ENCODE measurements at regions not wholly inside any gene's neighbourhood (a gene's known extent, or its start where the extent isn't known, plus 50 kb on each side); places are given as distances from the start of the nearest gene placed in this dataset.

DNA sequence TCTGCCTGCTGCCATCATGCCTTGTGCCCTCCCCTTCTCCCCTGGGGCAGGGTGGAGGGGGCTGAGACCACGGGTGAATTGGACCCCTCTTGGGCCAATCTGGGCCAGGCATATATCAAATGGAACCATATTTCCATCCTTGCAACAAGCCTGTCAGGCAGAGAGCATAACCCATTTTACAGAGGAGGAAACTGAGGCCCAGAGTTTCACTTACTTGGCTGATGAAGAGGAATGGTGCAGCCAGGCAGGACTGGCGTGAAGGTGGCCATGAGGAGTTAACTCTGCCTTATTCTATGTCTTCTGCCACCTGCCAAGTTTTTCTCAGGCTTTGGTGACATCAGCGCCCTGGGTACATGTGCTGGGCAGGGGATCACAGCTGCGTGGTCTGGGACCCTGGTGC lies 155.5 kb upstream of the PCBD1 start:
- TF ChIP-seq, protein P1, sequence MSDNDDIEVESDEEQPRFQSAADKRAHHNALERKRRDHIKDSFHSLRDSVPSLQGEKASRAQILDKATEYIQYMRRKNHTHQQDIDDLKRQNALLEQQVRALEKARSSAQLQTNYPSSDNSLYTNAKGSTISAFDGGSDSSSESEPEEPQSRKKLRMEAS (CRISPR knock-in tag; IDR thresholded peaks at IDR 0.05): no peak
- no peak for TF ChIP-seq POLR2AphosphoS5 (IDR thresholded peaks at IDR 0.05; ENCODE audit: control insufficient read depth, insufficient read depth, low read depth, low read length)
- TF ChIP-seq JUND (IDR thresholded peaks at IDR 0.05; ENCODE audit: borderline replicate concordance, low read depth, low read length): no peak
- TF ChIP-seq JUND (tag; IDR thresholded peaks at IDR 0.05; ENCODE audit: borderline replicate concordance, low read depth, low read length): no peak
- TF ChIP-seq C11orf30 (IDR thresholded peaks at IDR 0.05; ENCODE audit: low read depth): no peak
- no peak for TF ChIP-seq FOXA1 (IDR thresholded peaks at IDR 0.05; ENCODE audit: borderline replicate concordance)
- TF ChIP-seq EZH2 (IDR thresholded peaks at IDR 0.05; ENCODE audit: borderline replicate concordance, low read depth, low read length): no peak
- no peak for TF ChIP-seq RAD21 (CRISPR knock-in tag; conservative IDR thresholded peaks at IDR 0.05 in 1 of 2, IDR thresholded peaks at IDR 0.05 in 1 of 2)
- no peak for TF ChIP-seq NFE2L1 (tag; IDR thresholded peaks at IDR 0.05; ENCODE audit: borderline replicate concordance, low read depth)
- TF ChIP-seq, protein P2, sequence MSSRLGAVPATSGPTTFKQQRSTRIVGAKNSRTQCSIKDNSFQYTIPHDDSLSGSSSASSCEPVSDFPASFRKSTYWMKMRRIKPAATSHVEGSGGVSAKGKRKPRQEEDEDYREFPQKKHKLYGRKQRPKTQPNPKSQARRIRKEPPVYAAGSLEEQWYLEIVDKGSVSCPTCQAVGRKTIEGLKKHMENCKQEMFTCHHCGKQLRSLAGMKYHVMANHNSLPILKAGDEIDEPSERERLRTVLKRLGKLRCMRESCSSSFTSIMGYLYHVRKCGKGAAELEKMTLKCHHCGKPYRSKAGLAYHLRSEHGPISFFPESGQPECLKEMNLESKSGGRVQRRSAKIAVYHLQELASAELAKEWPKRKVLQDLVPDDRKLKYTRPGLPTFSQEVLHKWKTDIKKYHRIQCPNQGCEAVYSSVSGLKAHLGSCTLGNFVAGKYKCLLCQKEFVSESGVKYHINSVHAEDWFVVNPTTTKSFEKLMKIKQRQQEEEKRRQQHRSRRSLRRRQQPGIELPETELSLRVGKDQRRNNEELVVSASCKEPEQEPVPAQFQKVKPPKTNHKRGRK (tag; IDR thresholded peaks at IDR 0.05): no peak
- no peak for TF ChIP-seq ESRRA (IDR thresholded peaks at IDR 0.05; ENCODE audit: borderline replicate concordance, low read depth)
- TF ChIP-seq EP300 (IDR thresholded peaks at IDR 0.05; ENCODE audit: low read length): no peak

All from K562 (cell line).